ENCODE measurements at regions not wholly inside any gene's neighbourhood (a gene's known extent, or its start where the extent isn't known, plus 50 kb on each side); places are given as distances from the start of the nearest gene placed in this dataset.
A peak's percentile ranks its signal among the peaks of the same experiment; 100 is the strongest.

- Histone ChIP-seq H3K9me3 (ENCODE audit: control insufficient read depth, low read depth, low read length) (no peaks in the 10 kb centered on the region), H3K9me1 (ENCODE audit: control insufficient read depth, extremely low read depth, insufficient read depth, low read length) (no peaks in the 10 kb centered on the region), H3K36me3 (ENCODE audit: control insufficient read depth in 2 of 2, extremely low read depth in 1 of 2, insufficient read depth in 2 of 2, low read length in 2 of 2) (no peaks in the 10 kb centered on the region), H3K4me2 (ENCODE audit: control insufficient read depth, extremely low read depth, insufficient read depth, low read depth, low read length) (no peak overlapping the region), H4K20me1 (ENCODE audit: control insufficient read depth, extremely low read depth, insufficient read depth, low read length) (no peaks in the 10 kb centered on the region), H3K27ac (ENCODE audit: control insufficient read depth, insufficient read depth, low read length) (no peak overlapping the region), H2AFZ (ENCODE audit: control insufficient read depth, low read length) (no peak overlapping the region), H3K4me1 (ENCODE audit: control insufficient read depth, extremely low read depth, insufficient read depth, low read length) (no peaks in the 10 kb centered on the region), H3K4me3 (ENCODE audit: control insufficient read depth in 2 of 3, extremely low read depth in 1 of 3, insufficient read depth in 2 of 3, low read depth in 1 of 3, low read length in 3 of 3) (no peak overlapping the region), H3K79me2 (ENCODE audit: control insufficient read depth, insufficient read depth, low read length) (no peaks in the 10 kb centered on the region), H3K27me3 (ENCODE audit: control insufficient read depth, extremely low read depth, insufficient read depth, low read length) (no peaks in the 10 kb centered on the region), H3K9ac (ENCODE audit: control insufficient read depth, extremely low read depth, insufficient read depth, low read length) (no peak overlapping the region)
- FAIRE-seq (peak; percentile 75), DNase-seq (ENCODE audit: low read depth, low spot score) (no peak)
- dilution Hi-C loops (cut with MboI; ENCODE audit: extremely low pct_ligation_motif_present, low sequenced_read_pairs) = no loop called here
- TF ChIP-seq CTCF (optimal IDR thresholded peaks at IDR 0.05 in 1 of 3, IDR thresholded peaks at IDR 0.05 in 1 of 3, conservative IDR thresholded peaks at IDR 0.05 in 1 of 3; ENCODE audit: extremely low read depth in 1 of 3, insufficient read depth in 2 of 3, low read length in 3 of 3) (peak in 2 of 3 experiments; percentile 36 to 53), EZH2 (IDR thresholded peaks at IDR 0.05; ENCODE audit: low read length) (no peak)
Observed at GRCh38 chr12:87667378-87667777, 361.8 kb downstream of the C12orf50 start.

- Histone ChIP-seq H3K9me3 (ENCODE audit: control insufficient read depth, low read depth, low read length) (no peaks in the 10 kb centered on the region), H4K20me1 (ENCODE audit: control insufficient read depth, extremely low read depth, insufficient read depth, low read length) (no peaks in the 10 kb centered on the region), H3K27ac (ENCODE audit: control insufficient read depth, insufficient read depth, low read length) (no peak overlapping the region), H3K4me3 (ENCODE audit: control insufficient read depth in 2 of 3, extremely low read depth in 1 of 3, insufficient read depth in 2 of 3, low read depth in 1 of 3, low read length in 3 of 3) (peak overlapping the region in 2 of 3 experiments; percentile 11 to 48), H3K9me1 (ENCODE audit: control insufficient read depth, extremely low read depth, insufficient read depth, low read length) (no peaks in the 10 kb centered on the region), H3K9ac (ENCODE audit: control insufficient read depth, extremely low read depth, insufficient read depth, low read length) (no peak overlapping the region), H3K79me2 (ENCODE audit: control insufficient read depth, insufficient read depth, low read length) (no peaks in the 10 kb centered on the region), H3K4me1 (ENCODE audit: control insufficient read depth, extremely low read depth, insufficient read depth, low read length) (peaks cover 11% of the 10 kb centered on the region), H3K4me2 (ENCODE audit: control insufficient read depth, extremely low read depth, insufficient read depth, low read depth, low read length) (peak overlapping the region; percentile 77), H3K36me3 (ENCODE audit: control insufficient read depth in 2 of 2, extremely low read depth in 1 of 2, insufficient read depth in 2 of 2, low read length in 2 of 2) (no peaks in the 10 kb centered on the region), H2AFZ (ENCODE audit: control insufficient read depth, low read length) (peak overlapping the region; percentile 93), H3K27me3 (ENCODE audit: control insufficient read depth, extremely low read depth, insufficient read depth, low read length) (no peaks in the 10 kb centered on the region)
- dilution Hi-C loops (cut with MboI; ENCODE audit: extremely low pct_ligation_motif_present, low sequenced_read_pairs) = no loop called here
- TF ChIP-seq CTCF (optimal IDR thresholded peaks at IDR 0.05 in 1 of 3, IDR thresholded peaks at IDR 0.05 in 1 of 3, conservative IDR thresholded peaks at IDR 0.05 in 1 of 3; ENCODE audit: extremely low read depth in 1 of 3, insufficient read depth in 2 of 3, low read length in 3 of 3) = no peak
- TF ChIP-seq EZH2 (IDR thresholded peaks at IDR 0.05; ENCODE audit: low read length) = no peak
- DNase-seq (ENCODE audit: low read depth, low spot score) (no peak), FAIRE-seq (peak; percentile 23)
Observed at GRCh38 chr12:87661786-87662377, 367.3 kb downstream of the C12orf50 start.

All from keratinocyte (primary cell).